Ascending aorta (tissue), 2 donors: ENCODE measurements at regions not wholly inside any gene's neighbourhood (a gene's known extent, or its start where the extent isn't known, plus 50 kb on each side); places are given as distances from the start of the nearest gene placed in this dataset.
A peak's percentile ranks its signal among the peaks of the same experiment; 100 is the strongest.
"Not testable (repeated sequence)": the region's sequence is repeated elsewhere in the genome, so short reads cannot be mapped to it uniquely, and the experiment has no call there.

Source experiments
- DNase-seq, 2 donors: peaks; one replicate each; pipeline ENCODE4 v3.0.0-alpha.2; 2019; ENCODE audit warnings: low spot score in 2 of 2
- H3K27ac ChIP-seq, 2 donors: fragments of 200-600 bp; sonication (generic); one replicate each; pipeline ENCODE4 v1.5.1; 2016 to 2017; ENCODE audit warnings: mild to moderate bottlenecking in 1 of 2
- H3K27me3 ChIP-seq: fragments of 200-600 bp; sonication (generic); one replicate; pipeline ENCODE4 v1.5.1; 2017
- H3K36me3 ChIP-seq, 2 donors: fragments of 200-600 bp; sonication (generic); one replicate each; pipeline ENCODE4 v1.5.1; 2016
- H3K4me1 ChIP-seq, 2 donors: fragments of 200-600 bp; sonication (generic); one replicate each; pipeline ENCODE4 v1.5.1; 2016 to 2017; ENCODE audit warnings: mild to moderate bottlenecking in 1 of 2
- H3K4me3 ChIP-seq, 2 donors: fragments of 200-600 bp; sonication (generic); one replicate each; pipeline ENCODE4 v1.5.1; 2016 to 2017; ENCODE audit warnings: mild to moderate bottlenecking in 1 of 2
- H3K9me3 ChIP-seq, 2 donors: fragments of 200-600 bp; sonication (generic); one replicate each; pipeline ENCODE4 v1.5.1; 2016
- intact Hi-C: fragments of 100-400 bp; cut with DNase I; formaldehyde crosslinking; loops from one replicate; pipeline ENCODE4 v1.15.1; 2023
- TF ChIP-seq, protein P1 (sequence below), 3 experiments: fragments of 200-600 bp in 2 of 3; fragments of 450-650 bp in 1 of 3; sonication (generic) in 2 of 3; IDR thresholded peaks; one replicate each; pipeline ENCODE4 v1.5.1; 2016 to 2019; ENCODE audit warnings: antibody characterized with exemption in 3 of 3, mild to moderate bottlenecking in 1 of 3, moderate library complexity in 1 of 3

DNA sequence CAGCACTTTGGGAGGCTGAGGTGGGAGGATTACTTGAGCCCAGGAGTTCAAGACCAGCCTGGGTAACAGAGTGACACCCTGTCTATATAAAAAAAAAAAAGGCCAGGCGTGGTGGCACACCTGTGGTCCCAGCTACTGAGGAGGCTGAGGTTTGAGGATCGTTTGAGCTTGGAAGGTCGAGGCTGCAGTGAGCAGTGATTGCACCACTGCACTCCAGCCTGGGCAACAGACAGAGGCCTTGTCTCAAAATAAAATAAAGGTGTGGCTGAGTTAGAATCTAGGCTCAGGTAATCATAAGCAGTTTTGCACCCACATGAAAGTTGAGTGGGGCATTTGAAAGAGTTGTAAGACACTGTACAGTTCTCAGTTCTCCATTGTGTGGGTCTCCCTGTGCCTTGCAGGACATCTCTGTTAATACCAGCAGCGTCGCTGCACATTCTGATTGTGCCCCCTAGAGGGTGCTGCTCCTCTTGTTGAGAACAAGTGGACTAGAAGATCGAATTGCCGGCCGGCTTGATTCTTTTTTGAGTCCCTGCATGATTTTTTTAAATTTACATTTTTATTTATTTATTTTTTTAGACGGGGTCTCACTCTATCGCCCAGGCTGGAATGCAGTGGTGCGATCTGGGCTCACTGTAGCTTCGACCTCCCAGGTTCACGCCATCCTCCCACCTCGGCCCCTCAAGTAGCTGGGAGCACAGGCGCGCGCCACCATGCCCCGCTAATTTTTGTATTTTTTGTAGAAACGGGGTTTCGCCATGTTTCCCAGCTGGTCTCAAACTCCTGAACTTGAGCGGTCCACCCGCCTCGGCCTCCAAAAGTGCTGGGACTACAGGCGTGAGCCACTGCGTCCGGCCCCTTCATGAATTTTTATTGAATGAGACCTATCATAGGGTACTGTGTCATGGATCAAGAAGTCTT is 73.6 kb upstream of the RBMX start:
- no peaks in the 10 kb centered on the region for H3K4me1 ChIP-seq
- no peaks in the 10 kb centered on the region for H3K9me3 ChIP-seq
- no peak overlapping the region for H3K4me3 ChIP-seq
- no peak overlapping the region for H3K27ac ChIP-seq
- TF ChIP-seq, protein P1, sequence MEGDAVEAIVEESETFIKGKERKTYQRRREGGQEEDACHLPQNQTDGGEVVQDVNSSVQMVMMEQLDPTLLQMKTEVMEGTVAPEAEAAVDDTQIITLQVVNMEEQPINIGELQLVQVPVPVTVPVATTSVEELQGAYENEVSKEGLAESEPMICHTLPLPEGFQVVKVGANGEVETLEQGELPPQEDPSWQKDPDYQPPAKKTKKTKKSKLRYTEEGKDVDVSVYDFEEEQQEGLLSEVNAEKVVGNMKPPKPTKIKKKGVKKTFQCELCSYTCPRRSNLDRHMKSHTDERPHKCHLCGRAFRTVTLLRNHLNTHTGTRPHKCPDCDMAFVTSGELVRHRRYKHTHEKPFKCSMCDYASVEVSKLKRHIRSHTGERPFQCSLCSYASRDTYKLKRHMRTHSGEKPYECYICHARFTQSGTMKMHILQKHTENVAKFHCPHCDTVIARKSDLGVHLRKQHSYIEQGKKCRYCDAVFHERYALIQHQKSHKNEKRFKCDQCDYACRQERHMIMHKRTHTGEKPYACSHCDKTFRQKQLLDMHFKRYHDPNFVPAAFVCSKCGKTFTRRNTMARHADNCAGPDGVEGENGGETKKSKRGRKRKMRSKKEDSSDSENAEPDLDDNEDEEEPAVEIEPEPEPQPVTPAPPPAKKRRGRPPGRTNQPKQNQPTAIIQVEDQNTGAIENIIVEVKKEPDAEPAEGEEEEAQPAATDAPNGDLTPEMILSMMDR (IDR thresholded peaks at IDR 0.05): peak in 2 of 3 experiments; percentile 49 to 53
- no peaks in the 10 kb centered on the region for H3K36me3 ChIP-seq
- DNase-seq: peak in 1 of 2 donors; percentile 75
- intact Hi-C loops: loop anchor here (1.0 kb wide), 1 partner anchor 98 kb away; no protein-coding TSS in a partner anchor
- H3K27me3 ChIP-seq: no peaks in the 10 kb centered on the region

DNA sequence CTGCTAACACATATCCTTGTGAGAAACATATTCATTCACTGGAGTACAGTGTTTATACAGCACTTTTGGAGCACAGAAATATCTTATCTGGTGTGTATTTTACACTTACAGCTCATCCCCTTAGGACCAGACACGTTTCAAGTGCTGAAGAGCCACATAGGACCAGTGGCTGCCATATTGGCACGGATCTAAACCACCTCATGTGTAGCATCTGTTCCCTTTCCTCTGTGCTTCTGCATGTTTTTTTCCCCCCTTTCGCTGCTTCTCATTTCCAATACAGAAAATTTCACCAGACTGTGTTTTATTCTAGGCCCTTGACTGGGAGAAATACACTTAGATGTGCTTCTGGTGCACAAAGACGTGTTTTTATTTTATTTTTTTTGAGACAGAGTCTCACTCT is 69.7 kb upstream of the RBMX start:
- H3K4me3 ChIP-seq: no peak overlapping the region
- no peaks in the 10 kb centered on the region for H3K36me3 ChIP-seq
- H3K27ac ChIP-seq: no peak overlapping the region
- TF ChIP-seq, protein P1 (IDR thresholded peaks at IDR 0.05): no peak
- H3K4me1 ChIP-seq: no peaks in the 10 kb centered on the region
- no peaks in the 10 kb centered on the region for H3K9me3 ChIP-seq
- intact Hi-C loops: no loop called here
- no peaks in the 10 kb centered on the region for H3K27me3 ChIP-seq
- DNase-seq: no peak

DNA sequence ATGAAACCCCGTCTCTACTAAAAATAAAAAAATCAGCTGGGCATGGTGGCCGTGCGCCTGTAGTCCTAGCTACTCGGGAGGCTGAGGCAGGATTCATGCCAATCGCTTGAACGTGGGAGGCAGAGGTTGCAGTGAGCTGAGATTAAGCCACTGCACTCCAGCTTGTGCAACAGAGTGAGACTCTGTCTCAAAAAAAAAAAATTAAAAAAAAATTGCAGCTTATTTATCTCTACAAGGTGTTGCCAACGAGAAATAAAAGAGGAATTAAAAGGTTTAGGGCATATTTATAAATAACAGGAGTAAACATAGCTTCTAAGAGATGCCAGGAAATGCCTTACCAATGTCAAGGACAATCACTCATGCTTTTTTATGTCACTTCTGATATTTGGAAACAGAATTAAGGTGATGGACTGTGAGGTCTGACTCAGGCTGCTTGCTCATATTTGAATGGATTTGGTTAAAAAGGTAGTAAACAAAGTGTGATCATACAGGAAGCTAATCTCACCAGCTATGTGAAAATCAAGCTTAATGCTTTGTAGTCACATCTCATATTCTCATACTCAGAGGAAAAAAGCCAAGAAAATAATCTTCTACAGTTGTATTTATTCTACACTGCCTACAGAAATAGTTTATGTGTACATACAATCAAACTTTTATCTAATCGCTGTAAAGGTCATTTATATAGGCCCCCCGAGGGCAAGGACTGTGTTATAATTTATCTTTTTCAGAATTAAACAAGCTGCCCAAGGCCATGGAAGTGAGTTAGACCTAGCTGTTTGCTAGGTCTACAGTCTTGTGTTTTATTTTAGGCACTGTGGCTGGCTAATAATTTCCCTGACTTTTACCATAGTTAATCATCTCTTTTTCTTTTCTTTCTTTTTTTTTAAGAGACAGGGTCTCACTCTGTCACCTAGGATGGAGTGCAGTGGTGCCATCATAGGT is 61.1 kb upstream of the RBMX start:
- Histone ChIP-seq H3K4me3 (no peak overlapping the region), H3K27ac (no peak overlapping the region), H3K9me3 (no peaks in the 10 kb centered on the region), H3K27me3 (no peaks in the 10 kb centered on the region), H3K36me3 (no peaks in the 10 kb centered on the region), H3K4me1 (no peaks in the 10 kb centered on the region)
- TF ChIP-seq, protein P1 (IDR thresholded peaks at IDR 0.05): no peak
- no peak for DNase-seq
- intact Hi-C loops: no loop called here

DNA sequence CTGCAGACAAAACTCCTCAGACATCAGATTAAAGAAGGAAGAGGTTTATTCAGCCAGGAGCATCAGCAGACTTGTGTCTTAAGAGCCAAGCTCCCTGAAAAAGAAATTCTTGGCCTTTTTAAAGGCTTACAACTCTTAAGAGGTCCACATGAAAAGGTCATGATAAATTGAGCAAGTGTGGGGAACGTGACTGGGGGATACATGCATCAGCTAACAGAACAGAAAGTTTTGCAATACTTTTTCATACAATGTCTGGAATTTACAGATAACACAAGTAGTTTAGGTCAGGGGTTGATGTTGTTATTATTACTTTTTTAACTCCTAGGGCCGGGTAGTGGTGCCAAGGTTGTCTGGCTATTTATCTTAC is 55.6 kb upstream of the RBMX start:
- Histone ChIP-seq H3K4me3 (no peak overlapping the region), H3K27me3 (no peaks in the 10 kb centered on the region), H3K36me3 (no peaks in the 10 kb centered on the region), H3K4me1 (no peaks in the 10 kb centered on the region), H3K9me3 (no peaks in the 10 kb centered on the region), H3K27ac (no peak overlapping the region)
- no peak for DNase-seq
- TF ChIP-seq, protein P1 (IDR thresholded peaks at IDR 0.05): no peak
- intact Hi-C loops: no loop called here

DNA sequence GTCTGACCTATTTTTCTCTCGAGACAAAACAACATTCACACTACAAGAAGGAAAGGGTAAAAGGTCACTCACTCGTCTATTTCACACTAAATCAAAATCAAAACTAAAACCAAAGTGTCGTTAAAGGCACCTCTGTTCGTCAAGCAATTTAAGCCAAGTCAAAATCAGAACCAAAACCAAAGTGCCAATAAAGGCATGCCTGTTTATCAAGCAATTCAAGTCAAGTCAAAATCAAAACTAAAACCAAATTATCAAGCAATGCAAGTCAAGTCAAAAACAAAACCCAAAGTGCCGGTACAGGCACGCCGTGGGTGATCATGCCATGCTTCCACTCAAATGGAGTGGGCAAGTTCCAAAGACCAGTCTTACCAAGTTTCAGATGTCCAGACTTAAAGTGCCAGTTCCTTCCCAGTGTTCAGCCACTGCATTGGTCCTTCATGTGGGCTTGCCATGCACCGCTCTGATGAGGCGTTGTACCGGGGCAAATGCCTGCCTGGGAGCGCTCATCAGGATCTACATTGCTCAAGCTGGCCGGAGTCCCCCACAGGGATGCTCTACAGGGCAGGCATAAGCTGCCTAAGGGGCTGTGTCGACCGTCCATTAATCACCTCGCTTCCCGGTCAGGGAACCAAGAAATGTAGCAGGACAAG is 55.1 kb upstream of the RBMX start:
- H3K9me3 ChIP-seq, H3K27ac ChIP-seq, DNase-seq, H3K27me3 ChIP-seq, H3K36me3 ChIP-seq, intact Hi-C loops, H3K4me1 ChIP-seq: not testable (repeated sequence)
- H3K4me3 ChIP-seq: peak overlapping the region in 1 of 2 donors; percentile 7

DNA sequence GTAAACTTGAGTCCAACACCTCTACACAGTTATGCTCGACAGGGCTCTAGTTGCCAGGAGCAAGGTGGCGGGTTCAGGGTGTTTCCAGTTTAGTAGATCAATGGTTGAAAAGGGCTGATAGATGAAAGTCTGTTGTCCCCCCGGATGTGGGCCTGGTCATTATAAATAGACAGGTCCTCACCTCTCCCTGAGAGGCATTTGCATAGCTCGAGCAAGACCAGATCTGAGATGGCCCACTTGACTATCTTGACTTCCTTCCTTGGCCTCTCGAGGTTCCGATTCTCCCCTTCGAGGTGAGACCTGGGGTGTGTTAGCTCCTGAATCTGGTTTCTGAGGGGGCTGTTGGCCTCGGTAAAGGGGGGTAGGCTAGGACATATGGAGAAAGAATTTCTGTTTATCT is 54.1 kb upstream of the RBMX start:
- intact Hi-C loops, H3K27me3 ChIP-seq, H3K4me1 ChIP-seq, DNase-seq, H3K4me3 ChIP-seq, H3K36me3 ChIP-seq, H3K9me3 ChIP-seq, H3K27ac ChIP-seq: not testable (repeated sequence)
